Kidney epithelial cell (primary cell): ENCODE measurements at regions not wholly inside any gene's neighbourhood (a gene's known extent, or its start where the extent isn't known, plus 50 kb on each side); places are given as distances from the start of the nearest gene placed in this dataset.

Source experiments
- DNase-seq: peaks from one replicate; pipeline ENCODE4 v3.0.0-alpha.2; 2010; ENCODE audit warnings: low read depth
- H3K27me3 ChIP-seq: 2 replicates; pipeline ENCODE4 v1.6.0; 2011; ENCODE audit warnings: low read length; ENCODE audit not compliant: control insufficient read depth, insufficient read depth
- H3K36me3 ChIP-seq: 2 replicates; pipeline ENCODE4 v1.5.1; 2011; ENCODE audit warnings: low read length; ENCODE audit not compliant: control insufficient read depth, insufficient read depth
- H3K4me3 ChIP-seq: 2 replicates; pipeline ENCODE4 v1.5.1; 2011; ENCODE audit warnings: low read depth, mild to moderate bottlenecking, control low read depth, low read length
- TF ChIP-seq, protein P1 (sequence below): IDR thresholded peaks from 2 replicates; pipeline ENCODE4 v1.5.1; 2011; ENCODE audit warnings: mild to moderate bottlenecking, moderate library complexity, low read length, control low read depth, inconsistent platforms; ENCODE audit not compliant: insufficient read depth, poor library complexity, severe bottlenecking

DNA sequence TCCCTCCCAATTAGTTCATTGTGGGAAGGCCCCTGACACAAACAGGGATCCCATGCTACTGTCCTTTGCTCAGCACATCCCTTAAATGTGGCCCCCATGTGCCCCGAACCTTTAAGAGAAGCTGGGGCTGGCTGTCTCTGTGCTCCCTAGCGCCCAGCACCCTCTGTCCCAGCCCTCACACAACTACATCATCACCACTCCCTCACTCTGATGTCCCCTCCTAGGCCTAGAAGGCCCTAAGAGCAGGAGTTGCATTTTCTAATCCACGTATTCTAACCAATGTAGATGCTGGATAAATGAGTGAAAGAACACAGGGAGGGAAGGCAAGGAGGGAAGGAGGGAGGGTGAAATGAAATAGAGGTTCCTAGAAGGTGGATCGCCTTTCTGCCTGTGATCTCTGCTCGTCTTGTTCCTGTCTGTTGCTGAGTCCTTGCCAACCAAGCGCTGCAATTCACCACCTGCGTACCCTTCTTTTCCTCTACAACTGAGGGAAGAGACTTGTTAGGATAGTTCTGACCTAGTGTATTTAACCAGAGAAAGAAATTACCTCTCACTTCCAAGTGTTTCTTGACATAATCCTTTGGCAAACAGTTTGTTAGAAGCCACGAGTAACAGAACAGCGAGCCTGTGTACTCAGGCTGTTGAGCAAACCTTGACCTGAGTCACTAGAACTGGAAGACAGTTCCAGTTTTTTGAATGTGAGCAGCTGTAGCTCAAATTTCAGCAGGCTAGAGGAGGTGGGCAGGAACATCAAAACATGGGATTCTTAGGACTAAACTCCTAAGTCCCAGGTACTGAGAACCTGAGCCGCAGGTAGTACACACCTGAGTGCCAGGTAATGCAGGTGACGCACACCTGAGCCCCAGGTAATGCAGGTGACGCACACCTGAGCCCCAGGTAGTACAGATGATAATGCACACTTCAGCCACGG, 181.5 kb upstream of the ID2 start:
- Histone ChIP-seq H3K27me3 (no peaks in the 10 kb centered on the region), H3K4me3 (no peak overlapping the region), H3K36me3 (no peaks in the 10 kb centered on the region)
- TF ChIP-seq, protein P1, sequence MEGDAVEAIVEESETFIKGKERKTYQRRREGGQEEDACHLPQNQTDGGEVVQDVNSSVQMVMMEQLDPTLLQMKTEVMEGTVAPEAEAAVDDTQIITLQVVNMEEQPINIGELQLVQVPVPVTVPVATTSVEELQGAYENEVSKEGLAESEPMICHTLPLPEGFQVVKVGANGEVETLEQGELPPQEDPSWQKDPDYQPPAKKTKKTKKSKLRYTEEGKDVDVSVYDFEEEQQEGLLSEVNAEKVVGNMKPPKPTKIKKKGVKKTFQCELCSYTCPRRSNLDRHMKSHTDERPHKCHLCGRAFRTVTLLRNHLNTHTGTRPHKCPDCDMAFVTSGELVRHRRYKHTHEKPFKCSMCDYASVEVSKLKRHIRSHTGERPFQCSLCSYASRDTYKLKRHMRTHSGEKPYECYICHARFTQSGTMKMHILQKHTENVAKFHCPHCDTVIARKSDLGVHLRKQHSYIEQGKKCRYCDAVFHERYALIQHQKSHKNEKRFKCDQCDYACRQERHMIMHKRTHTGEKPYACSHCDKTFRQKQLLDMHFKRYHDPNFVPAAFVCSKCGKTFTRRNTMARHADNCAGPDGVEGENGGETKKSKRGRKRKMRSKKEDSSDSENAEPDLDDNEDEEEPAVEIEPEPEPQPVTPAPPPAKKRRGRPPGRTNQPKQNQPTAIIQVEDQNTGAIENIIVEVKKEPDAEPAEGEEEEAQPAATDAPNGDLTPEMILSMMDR: no peak
- no peak for DNase-seq

DNA sequence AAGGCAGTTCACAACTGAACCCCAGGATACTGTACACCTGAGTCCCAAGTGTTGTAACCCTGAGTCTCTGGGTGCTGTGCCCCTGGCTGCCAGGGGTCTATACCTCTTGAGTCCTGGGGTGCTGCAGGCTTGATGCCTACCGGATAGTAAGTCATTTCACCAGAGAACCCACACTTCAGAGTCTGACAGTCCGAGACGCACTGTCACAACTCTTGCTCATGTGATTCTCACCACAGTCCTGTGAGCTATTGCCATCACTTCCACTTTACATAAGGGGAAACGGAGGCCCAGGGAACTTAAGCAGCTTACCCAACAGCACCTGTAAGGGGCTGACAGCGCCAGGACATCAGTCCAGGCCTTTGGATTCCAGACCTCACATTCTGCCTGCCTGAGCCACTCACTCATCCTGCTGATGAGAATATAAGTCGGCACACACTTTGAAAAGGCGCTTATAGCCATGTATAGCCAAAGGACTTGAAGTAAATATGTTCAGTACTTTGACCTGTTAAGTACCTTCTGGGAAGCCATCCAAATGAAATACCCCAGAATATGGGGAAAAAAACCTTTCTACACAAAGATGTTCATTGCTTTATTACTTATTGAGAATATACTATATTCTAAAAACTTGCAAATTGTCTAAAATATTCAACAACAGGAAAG, 180.7 kb upstream of the ID2 start:
- TF ChIP-seq, protein P1: no peak
- no peak overlapping the region for H3K4me3 ChIP-seq
- no peaks in the 10 kb centered on the region for H3K36me3 ChIP-seq
- no peaks in the 10 kb centered on the region for H3K27me3 ChIP-seq
- DNase-seq: no peak

DNA sequence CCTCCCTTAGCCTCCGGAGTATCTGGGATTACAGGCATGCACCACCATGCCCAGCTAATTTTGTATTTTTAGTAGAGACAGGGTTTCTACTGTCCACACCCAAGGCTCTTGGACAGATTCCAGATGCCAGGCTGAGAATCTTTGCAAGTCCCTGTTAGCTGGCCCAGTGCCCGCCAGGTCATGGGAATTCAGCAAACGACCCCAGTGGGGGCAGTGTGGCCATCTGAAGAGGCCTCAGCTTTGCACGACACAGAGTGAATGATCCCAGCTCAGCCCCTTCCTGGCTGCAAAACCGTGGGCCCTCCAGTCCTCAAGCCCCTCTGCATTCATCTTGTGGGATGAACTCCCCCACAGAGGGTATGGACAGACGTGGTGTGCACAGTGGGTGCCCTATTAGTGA, 179.5 kb upstream of the ID2 start:
- TF ChIP-seq, protein P1: no peak
- Histone ChIP-seq H3K36me3 (no peaks in the 10 kb centered on the region), H3K27me3 (no peaks in the 10 kb centered on the region), H3K4me3 (no peak overlapping the region)
- DNase-seq: no peak

GRCh38 chr2:8505311-8505920, 176.4 kb upstream of the ID2 start:
- no peak for DNase-seq
- no peak overlapping the region for H3K4me3 ChIP-seq
- no peaks in the 10 kb centered on the region for H3K27me3 ChIP-seq
- H3K36me3 ChIP-seq: no peaks in the 10 kb centered on the region
- TF ChIP-seq, protein P1: no peak

- Histone ChIP-seq H3K4me3 (no peak overlapping the region), H3K36me3 (no peaks in the 10 kb centered on the region), H3K27me3 (no peaks in the 10 kb centered on the region)
- no peak for DNase-seq
- TF ChIP-seq, protein P1: no peak
Measured at GRCh38 chr2:8506746-8507145, 175.1 kb upstream of the ID2 start.
